GM18520 (cell line): ENCODE measurements at regions not wholly inside any gene's neighbourhood (a gene's known extent, or its start where the extent isn't known, plus 50 kb on each side); places are given as distances from the start of the nearest gene placed in this dataset.

ENCODE experiments used
- ATAC-seq: cut with Tn5 transposase; IDR thresholded peaks from one replicate; pipeline ENCODE4 v1.9.1; 2021; ENCODE audit not compliant: unreplicated experiment

DNA sequence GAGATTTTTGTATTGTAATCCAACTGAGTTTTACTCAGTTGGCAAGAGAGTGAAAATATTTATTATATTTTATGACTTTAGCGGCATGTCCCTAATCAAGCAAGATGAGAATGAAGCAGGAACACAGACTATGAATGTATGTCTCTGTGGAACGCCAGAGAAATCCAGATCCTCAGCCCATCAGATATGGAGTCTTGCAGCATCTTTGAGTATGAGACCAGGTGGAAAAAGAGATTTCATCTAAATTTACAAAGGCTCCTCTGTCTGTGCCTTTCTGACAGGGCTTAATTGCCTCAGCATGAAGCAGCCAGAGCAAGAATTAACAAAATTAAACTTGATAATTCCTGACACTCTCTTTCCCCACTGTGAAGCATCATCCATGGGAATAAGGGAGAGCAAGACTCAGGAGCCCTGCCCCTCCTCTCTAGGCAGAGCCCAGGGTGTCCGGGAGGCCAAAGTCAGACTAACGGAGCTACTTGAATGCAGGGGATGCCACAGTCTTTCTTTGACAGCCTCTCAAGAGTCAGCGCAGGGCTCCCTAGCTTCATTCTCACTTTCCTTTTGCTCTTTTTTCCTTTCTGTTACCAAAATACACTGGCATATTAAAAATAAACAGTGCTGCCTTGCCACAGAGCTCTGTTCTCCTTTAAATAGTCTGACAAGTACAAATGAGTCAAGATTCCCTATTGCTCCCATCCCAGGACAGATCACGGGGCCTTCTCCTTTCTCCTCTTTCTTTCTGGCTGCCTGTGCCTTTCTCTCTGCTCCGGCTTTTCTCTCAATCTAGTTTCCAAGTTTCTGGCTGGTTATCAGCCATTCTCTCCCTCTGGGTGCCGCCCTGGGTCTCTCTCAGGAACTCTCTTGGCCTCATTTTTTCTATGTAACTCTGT, 132.2 kb upstream of the INHBA start:
- no peak for ATAC-seq

DNA sequence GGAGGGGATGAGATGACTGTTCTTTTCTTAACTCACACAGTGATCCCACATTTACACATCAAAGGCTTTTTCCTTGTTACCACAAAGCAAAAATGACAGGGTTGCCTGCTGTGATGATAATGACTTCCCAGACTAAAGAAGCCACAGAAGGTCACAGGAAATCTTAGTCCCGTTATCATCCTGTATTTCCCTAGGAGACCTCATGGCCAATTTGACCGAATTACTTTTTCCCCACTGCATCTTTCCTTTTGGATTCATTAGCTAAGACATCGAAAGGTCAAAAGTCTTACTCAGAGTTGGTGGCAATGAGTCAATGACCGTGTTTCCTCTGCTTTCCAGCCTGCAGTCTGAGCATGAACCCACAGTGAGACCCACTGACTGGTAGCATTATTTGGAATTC, 130.1 kb upstream of the INHBA start:
- ATAC-seq: no peak

DNA sequence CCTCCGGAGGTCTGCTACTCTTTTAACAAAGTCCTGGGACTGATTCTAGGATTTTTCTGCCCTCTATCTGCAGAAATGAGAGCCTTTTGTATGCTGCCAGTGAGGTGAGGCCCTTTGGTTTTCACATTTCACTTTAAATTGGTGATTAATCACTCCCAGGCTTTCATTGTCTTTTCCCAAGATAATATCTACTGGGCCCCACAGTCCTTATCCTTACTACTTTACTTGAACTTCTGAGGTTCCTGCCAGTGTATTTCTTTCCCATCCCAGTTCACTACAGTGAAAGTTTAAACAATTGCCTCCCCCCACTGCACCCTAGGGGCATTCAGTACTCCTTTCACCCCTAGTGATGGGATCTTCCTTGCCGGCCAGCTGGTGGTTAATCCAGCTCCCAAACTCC, 127.4 kb upstream of the INHBA start:
- no peak for ATAC-seq

DNA sequence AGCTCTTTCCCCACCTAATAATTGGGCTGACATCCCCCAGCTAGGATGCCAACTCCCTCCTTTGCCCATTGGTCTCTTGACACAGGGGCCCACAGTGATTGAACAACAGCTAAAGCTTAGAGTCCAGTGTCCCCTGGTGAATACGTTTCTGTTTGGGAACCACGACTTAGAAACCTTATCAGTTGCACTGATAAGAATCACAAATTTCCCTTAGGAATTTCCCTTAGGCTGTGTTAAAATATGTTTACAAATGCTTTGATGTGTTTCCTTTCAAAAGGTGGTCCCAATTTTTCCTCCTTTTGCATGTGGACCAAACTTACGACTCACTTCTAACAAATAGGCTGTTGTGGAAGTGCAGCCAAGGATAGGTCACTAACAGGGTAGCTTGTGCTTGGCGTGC, 126.0 kb upstream of the INHBA start:
- ATAC-seq: no peak

DNA sequence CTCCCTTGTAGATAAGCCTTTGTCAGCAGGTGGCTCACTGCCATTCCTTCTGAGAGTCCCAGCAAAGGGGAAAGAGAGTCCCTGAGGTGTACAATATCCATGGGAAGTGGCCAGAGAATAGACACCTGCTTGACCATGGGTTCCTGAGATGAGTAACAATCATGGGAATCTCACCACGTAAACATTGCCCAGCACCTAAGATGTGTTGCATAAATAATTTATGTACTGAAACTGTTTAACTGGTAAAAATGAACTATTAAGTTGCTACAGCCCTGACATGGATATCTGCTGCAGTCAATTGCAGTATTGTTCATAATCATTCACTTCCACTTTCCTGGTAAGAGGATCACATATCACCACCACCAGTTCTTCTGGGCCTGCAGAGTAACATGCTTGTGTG, 123.8 kb upstream of the INHBA start:
- ATAC-seq: no peak

DNA sequence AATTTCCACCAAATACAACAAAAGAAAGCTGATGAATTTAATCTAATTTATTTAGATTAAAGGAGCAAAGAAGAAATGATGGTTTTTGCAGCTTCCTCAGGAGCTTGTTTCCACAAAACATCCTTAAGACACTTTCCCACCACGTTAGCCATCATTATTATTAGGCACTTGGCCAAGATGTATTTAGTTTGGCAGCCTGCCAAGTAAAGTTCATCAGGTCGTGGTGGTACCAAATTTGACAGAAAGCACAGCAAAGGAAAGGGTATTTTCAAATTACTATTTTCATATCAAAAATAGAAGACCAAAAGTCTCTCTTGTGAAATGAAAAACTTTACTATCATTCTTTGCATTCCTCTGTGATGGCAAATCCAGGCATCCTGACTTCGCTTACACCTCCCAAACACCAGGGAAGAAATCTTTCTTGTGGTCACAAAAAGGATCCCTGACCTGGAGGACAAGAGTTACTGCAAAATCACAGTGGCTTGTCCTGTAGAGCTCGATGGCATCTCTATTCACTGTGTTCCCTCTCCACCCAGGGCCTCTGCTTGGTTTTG, 123.1 kb upstream of the INHBA start:
- no peak for ATAC-seq

DNA sequence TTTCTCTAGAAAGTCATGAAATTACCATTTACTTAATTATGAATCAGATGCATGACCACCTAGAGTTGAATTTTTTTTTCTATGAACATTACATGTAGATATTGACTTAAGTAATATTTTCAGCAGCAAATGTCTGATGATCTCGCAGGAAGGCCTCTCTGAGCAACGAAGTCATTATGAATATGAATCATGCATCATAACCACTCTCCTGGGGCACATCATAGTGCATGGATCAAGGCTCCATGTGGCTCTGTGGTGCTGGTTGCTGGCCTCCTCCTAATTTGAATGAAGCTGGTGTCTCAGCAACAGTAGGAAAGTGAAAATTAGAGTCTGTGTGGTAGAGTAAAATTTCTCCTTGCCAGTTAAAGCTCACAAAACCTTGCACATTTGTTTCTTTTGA, 121.4 kb upstream of the INHBA start:
- no peak for ATAC-seq

DNA sequence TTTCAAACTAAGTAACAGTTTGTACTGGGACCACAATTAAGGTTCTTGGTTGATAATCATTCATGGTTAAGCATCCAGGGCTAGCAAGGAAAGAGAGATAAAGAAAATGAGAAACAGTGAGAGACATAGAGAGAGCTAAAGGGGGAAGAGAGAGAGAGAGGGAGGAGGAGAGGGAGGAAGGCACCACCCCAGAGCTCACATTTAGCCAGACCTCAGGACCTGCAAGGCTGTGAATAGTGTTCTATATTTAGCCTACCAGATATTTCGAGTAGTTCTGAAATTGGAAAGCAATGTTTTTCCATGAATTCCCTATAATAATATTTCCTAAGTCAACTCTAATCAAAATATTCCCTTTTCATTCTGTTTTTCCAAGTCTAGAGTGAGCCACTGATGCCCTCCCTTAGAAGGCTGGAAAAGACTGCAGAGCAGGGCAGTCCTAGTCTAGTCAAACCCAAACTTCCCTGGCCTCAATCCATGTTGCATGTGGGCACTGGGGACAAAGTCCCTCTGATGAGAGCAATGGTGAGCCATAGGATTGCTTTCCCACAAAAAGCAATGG, 119.4 kb upstream of the INHBA start:
- no peak for ATAC-seq

DNA sequence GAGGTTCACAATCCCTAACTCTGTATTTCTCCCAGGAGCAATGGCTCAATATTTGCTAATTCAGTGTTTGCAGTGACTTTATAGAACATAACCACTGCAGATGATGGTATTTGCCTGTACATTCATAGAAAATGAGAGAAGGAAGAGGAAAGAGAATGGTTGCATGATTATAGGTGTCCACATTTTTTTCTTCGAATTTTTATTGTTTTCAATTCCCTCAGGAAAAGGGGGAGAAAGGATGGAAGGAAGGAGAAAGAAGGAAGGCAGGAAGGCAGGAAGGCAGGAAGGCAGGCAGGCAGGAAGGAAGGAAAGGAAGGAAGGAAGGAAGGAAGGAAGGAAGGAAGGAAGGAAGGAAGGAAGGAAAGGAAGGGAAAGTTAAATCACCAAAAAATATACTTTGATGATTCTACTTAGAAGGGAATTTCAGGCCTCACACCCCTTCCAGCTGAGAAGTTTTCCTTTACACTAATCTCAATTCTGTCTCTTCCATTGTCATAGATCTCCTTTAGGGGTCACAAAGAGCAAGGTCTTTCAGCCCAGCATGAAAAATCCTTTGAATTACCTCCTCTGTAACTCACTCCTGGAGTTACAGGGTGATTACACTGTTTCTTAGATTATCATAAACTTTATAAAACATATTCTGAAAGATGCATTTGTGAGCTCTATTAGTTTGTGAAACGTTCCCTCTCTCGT, 118.8 kb upstream of the INHBA start:
- ATAC-seq: no peak

DNA sequence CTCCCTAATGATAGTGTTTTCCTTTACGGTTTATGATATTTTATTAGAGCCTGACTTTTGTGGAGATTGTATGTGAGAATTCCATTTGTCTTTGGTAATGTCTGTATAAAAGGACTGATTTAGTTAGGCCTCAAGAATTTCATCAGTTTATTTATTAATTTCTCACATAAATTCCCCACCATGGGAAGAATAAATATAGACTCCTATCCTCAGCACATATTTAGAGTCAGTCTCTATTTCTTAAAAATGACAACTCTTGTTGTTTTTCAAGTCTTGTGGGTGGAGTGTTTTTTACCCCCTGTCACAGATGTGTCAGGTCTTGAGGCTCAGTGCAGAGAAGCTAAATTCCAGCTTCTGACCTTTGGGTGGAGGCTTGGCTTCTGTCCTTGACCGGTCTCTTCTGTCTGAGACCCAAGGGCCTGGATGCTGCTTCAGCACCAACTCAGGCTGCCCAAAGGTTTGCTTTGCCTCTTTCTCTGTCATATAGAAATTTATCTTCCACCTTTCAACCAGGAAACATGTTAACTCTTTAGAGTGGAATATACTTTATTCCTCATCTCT, 117.3 kb upstream of the INHBA start:
- no peak for ATAC-seq

DNA sequence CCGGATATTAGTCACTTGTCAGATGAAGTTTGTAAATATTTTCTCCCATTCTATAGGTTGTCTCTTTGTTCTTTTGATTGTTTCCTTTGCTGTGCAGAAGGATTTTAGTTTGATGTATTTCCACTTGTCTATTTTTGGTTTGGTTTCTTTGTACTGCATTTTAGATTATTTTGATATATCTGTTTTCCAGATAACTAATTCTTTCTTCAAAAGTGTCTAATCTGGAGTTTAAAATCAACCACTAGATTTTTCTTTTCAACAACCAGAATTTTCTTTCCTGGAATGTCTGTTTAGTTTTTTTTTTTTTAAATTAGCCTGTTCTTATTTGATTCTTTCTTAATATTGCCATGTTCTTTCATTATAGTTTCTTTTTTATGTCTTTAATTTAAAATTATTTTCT, 116.8 kb upstream of the INHBA start:
- ATAC-seq: no peak

DNA sequence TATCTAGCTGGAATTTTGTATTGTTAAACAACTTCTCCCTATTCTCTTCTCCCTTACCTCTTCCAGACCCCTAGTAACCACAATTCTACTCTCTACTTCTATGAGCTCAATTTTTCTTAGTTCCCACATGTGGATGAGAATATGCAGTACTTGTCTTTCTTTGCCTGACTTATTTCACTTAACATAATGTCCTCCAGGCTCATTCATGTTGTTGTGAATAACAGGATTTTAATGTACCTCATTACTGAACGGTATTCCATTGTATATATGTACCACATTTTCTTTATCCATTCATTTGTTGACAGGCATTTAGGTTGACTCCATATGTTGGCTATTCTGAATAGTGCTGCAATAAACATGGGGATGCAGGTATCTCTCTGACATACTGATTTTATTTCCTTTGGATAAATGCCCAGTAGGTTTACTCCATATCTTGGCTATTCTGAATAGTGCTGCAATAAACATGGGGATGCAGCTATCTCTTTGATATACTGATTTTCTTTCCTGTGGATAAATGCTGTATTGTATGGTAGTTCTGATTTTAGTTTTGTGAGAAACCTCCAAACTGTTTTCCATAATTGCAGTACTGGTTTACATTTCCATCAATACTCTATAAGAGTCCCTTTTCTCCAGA, 116.0 kb upstream of the INHBA start:
- no peak for ATAC-seq

DNA sequence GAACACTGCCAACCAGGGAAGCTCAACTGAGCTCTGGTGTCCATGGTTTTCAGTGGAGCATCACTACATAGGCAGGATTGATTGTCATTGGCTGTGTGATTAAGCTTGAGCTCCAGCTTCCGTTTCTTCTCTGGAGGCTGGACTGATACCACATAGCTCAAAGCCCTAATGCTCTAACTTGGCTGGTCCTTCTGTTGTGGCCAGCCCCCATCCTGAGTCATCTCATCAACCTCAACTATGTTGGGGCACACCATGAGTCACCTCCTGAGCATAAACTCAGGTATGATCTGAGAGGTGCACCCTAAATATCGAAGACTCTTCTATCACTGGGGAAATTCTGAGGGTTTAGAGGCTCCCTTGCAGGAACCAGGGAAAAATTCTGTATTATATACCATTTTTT, 114.5 kb upstream of the INHBA start:
- ATAC-seq: peak; percentile 72

DNA sequence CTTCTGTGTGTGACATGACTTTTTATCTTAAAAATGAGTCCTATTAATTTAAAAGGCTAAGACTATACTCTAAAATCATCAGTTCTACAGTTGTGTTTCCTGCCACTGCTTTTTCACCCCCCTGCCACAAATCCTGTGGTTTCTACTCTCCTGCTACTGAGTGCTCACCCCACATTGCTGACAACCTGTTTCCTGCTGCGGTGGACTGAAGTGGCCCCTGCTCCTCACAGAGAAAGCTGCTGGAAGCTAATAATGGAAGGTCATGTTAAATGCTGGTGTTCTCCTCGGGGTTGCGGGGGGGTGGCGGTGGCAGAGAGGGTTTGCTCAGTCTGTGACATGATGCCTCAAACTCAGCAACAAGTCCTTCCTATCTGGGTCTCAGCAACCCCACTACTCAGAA, 113.2 kb upstream of the INHBA start:
- ATAC-seq: no peak

DNA sequence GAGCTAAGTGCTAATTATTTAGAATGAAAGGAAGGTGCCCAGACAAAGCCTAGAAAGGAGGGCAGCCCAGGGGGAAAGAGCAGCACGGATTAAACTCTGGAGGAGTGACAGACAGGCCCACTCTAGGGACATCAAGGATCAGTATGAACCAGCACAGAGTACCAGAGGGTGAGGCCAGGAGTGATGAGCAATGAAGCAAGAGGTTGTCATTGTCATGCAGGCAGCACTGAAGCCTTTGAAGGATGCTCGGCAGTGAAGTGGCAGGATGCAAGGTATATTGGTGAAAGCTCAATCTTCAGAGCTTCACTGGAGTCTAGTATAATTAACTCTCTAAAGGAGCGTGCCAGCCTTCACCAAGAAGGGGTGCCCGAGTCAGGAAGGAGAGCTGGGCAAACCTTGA, 112.0 kb upstream of the INHBA start:
- ATAC-seq: no peak

DNA sequence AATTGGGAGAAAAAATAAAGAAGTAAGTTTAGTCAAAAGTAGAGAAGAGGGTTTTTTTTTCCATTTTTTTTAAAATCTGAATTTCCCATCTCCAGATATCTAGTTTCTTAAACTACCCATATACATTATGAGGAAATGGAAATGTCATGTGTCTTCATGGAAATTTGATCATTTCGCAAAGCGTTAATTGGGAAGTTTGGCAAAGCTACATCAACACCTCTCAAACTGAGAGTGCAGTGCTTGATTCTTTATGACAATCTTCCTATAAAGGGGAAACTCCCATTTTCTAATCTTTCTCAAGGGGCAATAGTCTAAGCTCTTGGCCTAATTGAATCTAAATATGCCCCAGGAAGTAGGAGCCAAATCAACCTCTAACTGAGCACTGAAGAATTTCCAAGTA, 110.4 kb upstream of the INHBA start:
- ATAC-seq: no peak

DNA sequence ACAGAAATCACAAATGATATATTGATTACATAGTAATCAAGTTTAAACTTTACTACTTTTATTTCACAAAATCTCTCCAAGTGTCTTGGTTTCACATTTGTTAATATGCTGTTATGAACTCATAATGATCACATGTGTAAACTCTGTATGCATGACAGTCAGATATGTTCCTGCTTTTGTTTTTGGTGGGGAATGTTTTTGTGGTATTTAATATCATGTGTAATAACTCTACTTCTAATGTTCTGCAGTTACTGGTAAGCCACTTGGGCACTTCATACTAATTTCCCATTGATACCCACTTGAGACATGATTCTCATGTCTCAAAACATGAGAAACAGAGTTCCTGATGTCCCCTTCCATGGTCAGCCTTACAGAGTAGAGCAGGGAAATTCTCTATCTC, 109.1 kb upstream of the INHBA start:
- ATAC-seq: no peak

DNA sequence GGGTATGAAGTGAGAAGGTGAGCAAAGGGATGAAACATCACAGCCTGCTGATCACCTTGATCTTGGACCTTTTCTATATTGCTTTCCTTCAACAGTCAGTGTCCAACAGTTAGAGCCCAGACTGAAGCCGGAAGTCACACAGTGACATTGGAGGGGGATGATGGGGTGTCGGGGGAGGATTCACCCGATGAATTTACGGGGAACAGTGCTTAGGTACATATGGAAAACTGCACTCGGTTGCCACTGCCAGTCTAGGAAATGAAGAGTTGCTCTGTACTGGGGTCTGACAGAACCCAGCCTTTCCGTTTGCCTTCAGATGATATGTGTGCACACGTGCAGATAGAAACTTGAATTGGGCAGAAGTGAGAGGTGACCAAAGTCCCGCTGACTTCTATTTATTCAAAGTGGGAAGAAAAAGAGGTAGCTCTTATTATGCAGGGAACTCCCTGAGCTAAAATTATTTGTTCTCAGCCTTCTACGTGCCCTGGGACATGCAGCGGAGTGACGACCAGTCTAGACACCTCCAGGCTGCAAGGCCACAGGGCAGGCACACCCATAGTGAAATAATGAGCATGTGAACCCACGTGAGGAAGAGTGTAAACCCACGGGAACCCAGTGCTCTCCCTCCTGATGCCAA, 107.2 kb upstream of the INHBA start:
- peak; percentile 96 for ATAC-seq

DNA sequence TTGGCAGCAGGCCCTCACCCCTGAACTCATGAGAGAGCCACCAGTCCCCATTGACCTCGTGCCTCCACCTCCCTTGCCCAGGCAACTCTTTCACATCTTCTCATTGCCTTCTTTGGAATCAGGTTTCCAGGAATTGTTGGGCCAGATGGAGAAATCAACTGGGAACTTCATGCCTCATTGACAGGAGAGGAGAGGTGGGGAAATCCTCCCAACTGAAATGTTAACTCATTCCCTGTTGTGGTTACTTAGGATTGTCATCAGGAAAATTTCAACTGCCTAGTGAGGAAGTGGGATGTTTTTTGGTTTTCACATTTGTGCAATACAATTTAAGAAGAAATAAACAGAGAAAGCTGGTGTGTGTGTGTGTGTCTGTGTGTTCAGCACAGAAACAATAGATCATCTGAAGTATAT, 106.6 kb upstream of the INHBA start:
- no peak for ATAC-seq

DNA sequence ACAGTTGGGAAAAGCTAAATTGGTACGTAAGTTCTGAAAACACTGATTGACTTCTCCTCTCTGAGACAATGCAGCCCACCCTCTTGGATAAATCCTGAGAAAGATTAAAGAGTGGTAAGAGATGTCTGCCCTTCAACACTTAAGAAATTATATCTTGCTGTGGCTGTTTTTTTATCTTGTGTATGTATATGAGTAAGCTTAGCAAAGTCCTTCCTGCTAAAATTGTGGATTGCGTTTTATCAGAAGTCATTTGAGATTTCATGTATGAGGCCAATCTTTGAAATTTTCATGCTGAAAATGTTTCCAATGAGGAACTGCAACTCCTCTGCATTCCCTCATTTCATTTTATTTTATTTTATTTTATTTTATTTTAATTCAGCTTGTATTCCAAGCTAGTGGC, 106.2 kb upstream of the INHBA start:
- no peak for ATAC-seq

DNA sequence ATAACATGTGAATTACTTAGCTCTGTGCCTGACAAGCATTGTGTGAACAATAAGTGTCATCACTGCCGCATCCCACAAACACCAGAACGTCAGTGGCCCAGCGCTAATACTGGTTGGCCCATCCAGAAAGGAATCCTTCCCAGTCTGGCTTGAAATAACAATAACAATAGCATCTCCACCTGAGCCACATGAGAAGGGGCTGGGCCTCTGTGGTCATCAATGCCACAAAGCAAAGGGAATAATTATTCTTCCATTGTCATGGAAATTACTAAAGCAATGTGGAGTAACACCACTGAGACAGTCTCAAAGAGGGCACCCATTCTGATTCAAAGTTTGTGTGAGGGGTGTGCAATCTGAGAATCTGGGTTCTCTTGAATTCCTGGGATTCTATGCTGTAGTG, 105.7 kb upstream of the INHBA start:
- no peak for ATAC-seq
